Erythroblast (primary cell): ENCODE measurements at regions not wholly inside any gene's neighbourhood (a gene's known extent, or its start where the extent isn't known, plus 50 kb on each side); places are given as distances from the start of the nearest gene placed in this dataset.

Experiments used
- GATA1 ChIP-seq: IDR thresholded peaks from 2 replicates; pipeline ENCODE4 v1.6.1; 2011; ENCODE audit warnings: low read depth, mild to moderate bottlenecking, control low read depth, low read length, moderate library complexity
- POLR2A ChIP-seq: IDR thresholded peaks from 2 replicates; pipeline ENCODE4 v1.6.1; 2011; ENCODE audit warnings: mild to moderate bottlenecking, low read length

DNA sequence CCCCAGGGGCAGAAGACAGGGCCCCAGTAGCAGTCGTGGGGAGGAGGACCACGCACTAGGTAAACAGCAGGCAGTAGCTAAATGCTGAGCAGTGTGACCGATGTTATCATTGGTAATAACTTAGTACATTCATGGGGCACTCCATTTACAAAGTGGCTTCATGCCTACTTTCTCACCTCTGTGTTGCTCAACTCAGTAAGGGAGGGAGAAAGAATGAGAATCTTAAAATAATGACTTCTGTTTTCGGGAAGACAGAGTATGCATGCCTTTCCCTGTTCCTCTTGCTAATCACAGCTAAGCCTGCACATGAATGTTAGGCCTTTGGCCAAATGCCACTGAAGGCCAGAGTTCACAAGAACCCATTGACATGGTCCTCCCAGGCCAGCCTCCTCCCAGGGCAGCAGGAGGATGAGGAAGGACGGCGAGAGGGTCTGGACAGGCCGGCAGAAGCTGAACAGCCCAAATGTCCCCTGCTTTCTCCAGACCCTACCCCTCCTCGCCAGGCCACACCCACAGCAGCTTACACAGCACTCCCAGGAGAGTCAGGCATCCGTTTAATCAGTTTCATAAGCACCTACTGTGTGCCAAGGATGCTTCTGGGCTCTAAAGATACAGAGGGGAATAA lies 183.4 kb downstream of the ANKRD60 start:
- TF ChIP-seq POLR2A (no peak), GATA1 (no peak)
